ENCODE measurements at regions not wholly inside any gene's neighbourhood (a gene's known extent, or its start where the extent isn't known, plus 50 kb on each side); places are given as distances from the start of the nearest gene placed in this dataset.

GRCh38 chr10:130790339-130790738, 521.2 kb downstream of the TCERG1L start:
- no peak for TF ChIP-seq CTCF (conservative IDR thresholded peaks at IDR 0.05; ENCODE audit: low read length)
- TF ChIP-seq EZH2phosphoT487 (IDR thresholded peaks at IDR 0.05; ENCODE audit: borderline replicate concordance, low read depth, low read length) = no peak
